ENCODE measurements at regions not wholly inside any gene's neighbourhood (a gene's known extent, or its start where the extent isn't known, plus 50 kb on each side); places are given as distances from the start of the nearest gene placed in this dataset.

DNA sequence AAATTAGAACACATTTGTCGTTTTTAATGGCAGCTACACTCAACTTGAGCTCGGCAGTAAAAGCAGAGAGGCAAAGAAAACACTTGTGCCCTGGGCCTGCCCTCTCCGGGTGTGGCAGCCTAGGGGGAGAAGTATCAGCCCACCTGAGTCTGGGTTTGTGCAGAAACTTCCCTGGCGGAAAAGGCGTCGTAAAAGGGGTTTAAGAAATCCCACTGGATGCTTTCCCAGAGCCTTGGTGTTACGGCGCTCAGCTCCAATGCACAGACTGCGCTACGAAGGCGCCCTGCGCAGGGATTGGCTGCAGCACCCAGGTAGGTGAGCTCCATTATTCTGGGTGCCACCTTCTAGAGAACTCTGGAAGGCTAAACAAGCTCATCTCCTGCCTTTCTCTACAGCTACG is 461.5 kb upstream of the NR2F2 start (continued):
- TF ChIP-seq NR2C2 (CRISPR knock-in tag; IDR thresholded peaks at IDR 0.05) (no peak), CBFB (CRISPR knock-in tag; IDR thresholded peaks at IDR 0.05; ENCODE audit: low read depth) (no peak), ZNF232 (CRISPR knock-in tag; IDR thresholded peaks at IDR 0.05) (no peak), ZNF219 (CRISPR knock-in tag; IDR thresholded peaks at IDR 0.05; ENCODE audit: borderline replicate concordance) (no peak), ZNF512 (CRISPR knock-in tag; IDR thresholded peaks at IDR 0.05; ENCODE audit: borderline replicate concordance) (no peak), SOX15 (CRISPR knock-in tag; IDR thresholded peaks at IDR 0.05) (no peak), ATF1 (CRISPR knock-in tag; IDR thresholded peaks at IDR 0.05) (no peak)
- TF ChIP-seq, protein P1, sequence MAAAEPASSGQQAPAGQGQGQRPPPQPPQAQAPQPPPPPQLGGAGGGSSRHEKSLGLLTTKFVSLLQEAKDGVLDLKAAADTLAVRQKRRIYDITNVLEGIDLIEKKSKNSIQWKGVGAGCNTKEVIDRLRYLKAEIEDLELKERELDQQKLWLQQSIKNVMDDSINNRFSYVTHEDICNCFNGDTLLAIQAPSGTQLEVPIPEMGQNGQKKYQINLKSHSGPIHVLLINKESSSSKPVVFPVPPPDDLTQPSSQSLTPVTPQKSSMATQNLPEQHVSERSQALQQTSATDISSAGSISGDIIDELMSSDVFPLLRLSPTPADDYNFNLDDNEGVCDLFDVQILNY (CRISPR knock-in tag; IDR thresholded peaks at IDR 0.05) = no peak
- TF ChIP-seq, protein P2, sequence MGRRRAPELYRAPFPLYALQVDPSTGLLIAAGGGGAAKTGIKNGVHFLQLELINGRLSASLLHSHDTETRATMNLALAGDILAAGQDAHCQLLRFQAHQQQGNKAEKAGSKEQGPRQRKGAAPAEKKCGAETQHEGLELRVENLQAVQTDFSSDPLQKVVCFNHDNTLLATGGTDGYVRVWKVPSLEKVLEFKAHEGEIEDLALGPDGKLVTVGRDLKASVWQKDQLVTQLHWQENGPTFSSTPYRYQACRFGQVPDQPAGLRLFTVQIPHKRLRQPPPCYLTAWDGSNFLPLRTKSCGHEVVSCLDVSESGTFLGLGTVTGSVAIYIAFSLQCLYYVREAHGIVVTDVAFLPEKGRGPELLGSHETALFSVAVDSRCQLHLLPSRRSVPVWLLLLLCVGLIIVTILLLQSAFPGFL (CRISPR knock-in tag; IDR thresholded peaks at IDR 0.05; ENCODE audit: borderline replicate concordance) = no peak
- TF ChIP-seq, protein P3, sequence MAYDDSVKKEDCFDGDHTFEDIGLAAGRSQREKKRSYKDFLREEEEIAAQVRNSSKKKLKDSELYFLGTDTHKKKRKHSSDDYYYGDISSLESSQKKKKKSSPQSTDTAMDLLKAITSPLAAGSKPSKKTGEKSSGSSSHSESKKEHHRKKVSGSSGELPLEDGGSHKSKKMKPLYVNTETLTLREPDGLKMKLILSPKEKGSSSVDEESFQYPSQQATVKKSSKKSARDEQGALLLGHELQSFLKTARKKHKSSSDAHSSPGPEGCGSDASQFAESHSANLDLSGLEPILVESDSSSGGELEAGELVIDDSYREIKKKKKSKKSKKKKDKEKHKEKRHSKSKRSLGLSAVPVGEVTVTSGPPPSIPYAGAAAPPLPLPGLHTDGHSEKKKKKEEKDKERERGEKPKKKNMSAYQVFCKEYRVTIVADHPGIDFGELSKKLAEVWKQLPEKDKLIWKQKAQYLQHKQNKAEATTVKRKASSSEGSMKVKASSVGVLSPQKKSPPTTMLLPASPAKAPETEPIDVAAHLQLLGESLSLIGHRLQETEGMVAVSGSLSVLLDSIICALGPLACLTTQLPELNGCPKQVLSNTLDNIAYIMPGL (CRISPR knock-in tag; IDR thresholded peaks at IDR 0.05) = no peak

DNA sequence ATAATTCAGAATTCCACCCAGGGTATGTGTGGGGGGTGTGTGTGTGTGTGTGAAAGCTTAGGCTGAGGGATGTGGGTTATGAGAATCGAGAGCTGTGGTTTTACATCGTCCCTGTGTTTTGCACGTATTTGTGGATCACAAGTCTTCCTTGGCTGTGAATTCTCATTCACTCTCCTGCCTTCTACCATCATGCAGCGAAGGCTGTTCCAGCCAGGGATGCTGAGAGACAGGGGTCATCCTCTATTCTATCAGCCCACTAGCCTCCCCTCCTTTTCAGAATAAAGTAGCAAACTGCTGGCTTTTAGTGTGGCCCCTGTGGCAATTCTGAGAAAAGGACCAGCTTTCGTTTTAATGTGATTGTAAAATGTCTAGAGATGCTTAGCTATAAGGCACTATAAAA is 460.6 kb upstream of the NR2F2 start:
- H3K27me3 Mint-ChIP-seq (ENCODE audit: low read depth) = no peaks in the 10 kb centered on the region; the same call in 1 of the 2 replicates
- CTCF ChIA-PET = no interaction called here
- no peaks in the 10 kb centered on the region for H3K9me3 Mint-ChIP-seq
- POLR2A ChIA-PET = no interaction called here
- H3K36me3 Mint-ChIP-seq = no peaks in the 10 kb centered on the region
- H3K4me1 Mint-ChIP-seq = peaks cover 10% of the 10 kb centered on the region
- ATAC-seq = no peak
- no peak overlapping the region for H3K27ac Mint-ChIP-seq
- no peak for DNase-seq (ENCODE audit: low spot score)
- H3K4me3 Mint-ChIP-seq = no peak overlapping the region
- TF ChIP-seq, protein P4, sequence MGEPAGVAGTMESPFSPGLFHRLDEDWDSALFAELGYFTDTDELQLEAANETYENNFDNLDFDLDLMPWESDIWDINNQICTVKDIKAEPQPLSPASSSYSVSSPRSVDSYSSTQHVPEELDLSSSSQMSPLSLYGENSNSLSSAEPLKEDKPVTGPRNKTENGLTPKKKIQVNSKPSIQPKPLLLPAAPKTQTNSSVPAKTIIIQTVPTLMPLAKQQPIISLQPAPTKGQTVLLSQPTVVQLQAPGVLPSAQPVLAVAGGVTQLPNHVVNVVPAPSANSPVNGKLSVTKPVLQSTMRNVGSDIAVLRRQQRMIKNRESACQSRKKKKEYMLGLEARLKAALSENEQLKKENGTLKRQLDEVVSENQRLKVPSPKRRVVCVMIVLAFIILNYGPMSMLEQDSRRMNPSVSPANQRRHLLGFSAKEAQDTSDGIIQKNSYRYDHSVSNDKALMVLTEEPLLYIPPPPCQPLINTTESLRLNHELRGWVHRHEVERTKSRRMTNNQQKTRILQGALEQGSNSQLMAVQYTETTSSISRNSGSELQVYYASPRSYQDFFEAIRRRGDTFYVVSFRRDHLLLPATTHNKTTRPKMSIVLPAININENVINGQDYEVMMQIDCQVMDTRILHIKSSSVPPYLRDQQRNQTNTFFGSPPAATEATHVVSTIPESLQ (CRISPR knock-in tag; IDR thresholded peaks at IDR 0.05) = no peak
- TF ChIP-seq MYBL2 (CRISPR knock-in tag; IDR thresholded peaks at IDR 0.05) (no peak), HMGA2 (CRISPR knock-in tag; IDR thresholded peaks at IDR 0.05) (no peak), PRDM15 (CRISPR knock-in tag; IDR thresholded peaks at IDR 0.05) (no peak), ZNF121 (CRISPR knock-in tag; IDR thresholded peaks at IDR 0.05) (no peak), RORB (CRISPR knock-in tag; IDR thresholded peaks at IDR 0.05) (no peak), ELF4 (CRISPR knock-in tag; IDR thresholded peaks at IDR 0.05; ENCODE audit: low read depth) (no peak), ZNF671 (CRISPR knock-in tag; IDR thresholded peaks at IDR 0.05) (no peak), CDX4 (CRISPR knock-in tag; IDR thresholded peaks at IDR 0.05; ENCODE audit: borderline replicate concordance) (no peak), AFF4 (CRISPR knock-in tag; IDR thresholded peaks at IDR 0.05; ENCODE audit: borderline replicate concordance) (no peak)
